ENCODE measurements at regions not wholly inside any gene's neighbourhood (a gene's known extent, or its start where the extent isn't known, plus 50 kb on each side); places are given as distances from the start of the nearest gene placed in this dataset.

- Histone ChIP-seq H3K4me1 (replicated peaks in 1 of 2) (peaks cover 0 to 10% of the 10 kb centered on the region in 2 donors), H3K27me3 (no peaks in the 10 kb centered on the region), H3K9me3 (replicated peaks in 1 of 3) (no peaks in the 10 kb centered on the region), H3K36me3 (replicated peaks in 1 of 2) (no peaks in the 10 kb centered on the region), H3K27ac (no peak overlapping the region), H3K4me3 (no peak overlapping the region)
- intact Hi-C loops (cut with DNase I) = no loop called here
- TF ChIP-seq CTCF (IDR thresholded peaks at IDR 0.05) = no peak
- no peak for TF ChIP-seq POLR2A (IDR thresholded peaks at IDR 0.05)
- 94 to 100% (median 98%) methylated on average over 3 of the region's 3 CpGs for WGBS, 4 donors
- no peak for DNase-seq
Observed at GRCh38 chr20:53741726-53742028, 148.0 kb upstream of the ZNF217 start.

GRCh38 chr20:53739799-53740785 lies 146.5 kb upstream of the ZNF217 start:
- Histone ChIP-seq H3K9me3 (replicated peaks in 1 of 3) (no peaks in the 10 kb centered on the region), H3K27me3 (no peaks in the 10 kb centered on the region), H3K4me1 (replicated peaks in 1 of 2) (peaks cover 0 to 16% of the 10 kb centered on the region in 2 donors), H3K27ac (peak overlapping the region in 1 of 5 donors; percentile 41), H3K36me3 (replicated peaks in 1 of 2) (no peaks in the 10 kb centered on the region), H3K4me3 (no peak overlapping the region)
- WGBS, 4 donors = 65 to 73% (median 66%) methylated on average over 16 of the region's 16 CpGs
- TF ChIP-seq CTCF (IDR thresholded peaks at IDR 0.05) (no peak), POLR2A (IDR thresholded peaks at IDR 0.05) (no peak)
- intact Hi-C loops (cut with DNase I) = no loop called here
- DNase-seq = no peak

GRCh38 chr20:53738945-53739798 lies 145.5 kb upstream of the ZNF217 start:
- Histone ChIP-seq H3K4me1 (replicated peaks in 1 of 2) (peaks cover 0 to 16% of the 10 kb centered on the region in 2 donors), H3K27ac (peak overlapping the region in 1 of 5 donors; percentile 44), H3K9me3 (replicated peaks in 1 of 3) (no peaks in the 10 kb centered on the region), H3K27me3 (no peaks in the 10 kb centered on the region), H3K36me3 (replicated peaks in 1 of 2) (no peaks in the 10 kb centered on the region), H3K4me3 (no peak overlapping the region)
- WGBS, 4 donors = 70 to 74% (median 71%) methylated on average over 11 of the region's 11 CpGs
- intact Hi-C loops (cut with DNase I) = no loop called here
- TF ChIP-seq POLR2A (IDR thresholded peaks at IDR 0.05) (no peak), CTCF (IDR thresholded peaks at IDR 0.05) (no peak)
- DNase-seq = no peak

Measured in adrenal gland (tissue), 9 donors.